GM21367 (cell line): ENCODE measurements at regions not wholly inside any gene's neighbourhood (a gene's known extent, or its start where the extent isn't known, plus 50 kb on each side); places are given as distances from the start of the nearest gene placed in this dataset.

Experiments
- ATAC-seq: cut with Tn5 transposase; IDR thresholded peaks from one replicate; pipeline ENCODE4 v1.9.1; 2021; ENCODE audit not compliant: unreplicated experiment

DNA sequence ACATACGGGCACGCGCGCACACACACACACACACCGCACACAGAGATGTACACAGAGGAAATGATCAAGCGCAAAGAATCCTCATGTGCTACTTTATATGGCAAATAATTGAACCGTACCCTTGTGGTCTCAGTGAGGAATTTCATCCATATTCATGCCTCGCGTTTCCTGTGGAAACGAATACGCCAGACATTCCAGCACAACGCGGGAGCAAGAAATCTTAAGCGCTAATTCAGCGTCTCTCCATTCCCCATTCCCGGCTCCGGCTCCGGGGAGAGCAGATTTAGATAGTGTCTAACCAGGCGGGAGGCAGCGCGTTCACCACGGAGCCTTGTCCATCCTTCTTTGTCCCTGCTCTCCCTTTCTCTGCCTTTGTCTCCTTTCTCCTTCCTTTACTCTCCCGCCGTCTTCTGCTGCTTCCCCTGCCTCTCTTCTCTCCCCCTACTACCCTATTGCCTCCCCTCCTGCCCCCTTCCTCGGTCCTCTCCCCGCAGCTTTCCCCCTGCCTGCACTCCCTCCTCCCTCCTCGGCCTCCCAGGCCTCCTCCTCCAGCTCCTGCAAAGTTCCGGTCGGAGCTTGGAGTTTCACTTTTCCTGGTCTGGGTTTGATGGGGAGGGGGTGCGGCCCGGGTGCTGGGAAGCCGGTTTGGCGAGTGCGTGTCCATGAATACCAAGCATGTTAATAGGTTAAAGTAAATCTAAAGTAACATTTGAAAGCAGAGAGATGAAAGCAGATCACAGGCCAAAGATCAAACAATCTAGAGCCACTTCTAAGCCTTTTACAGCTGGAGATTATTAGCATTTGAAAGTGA, 579.3 kb downstream of the BUD13 start:
- ATAC-seq = no peak

DNA sequence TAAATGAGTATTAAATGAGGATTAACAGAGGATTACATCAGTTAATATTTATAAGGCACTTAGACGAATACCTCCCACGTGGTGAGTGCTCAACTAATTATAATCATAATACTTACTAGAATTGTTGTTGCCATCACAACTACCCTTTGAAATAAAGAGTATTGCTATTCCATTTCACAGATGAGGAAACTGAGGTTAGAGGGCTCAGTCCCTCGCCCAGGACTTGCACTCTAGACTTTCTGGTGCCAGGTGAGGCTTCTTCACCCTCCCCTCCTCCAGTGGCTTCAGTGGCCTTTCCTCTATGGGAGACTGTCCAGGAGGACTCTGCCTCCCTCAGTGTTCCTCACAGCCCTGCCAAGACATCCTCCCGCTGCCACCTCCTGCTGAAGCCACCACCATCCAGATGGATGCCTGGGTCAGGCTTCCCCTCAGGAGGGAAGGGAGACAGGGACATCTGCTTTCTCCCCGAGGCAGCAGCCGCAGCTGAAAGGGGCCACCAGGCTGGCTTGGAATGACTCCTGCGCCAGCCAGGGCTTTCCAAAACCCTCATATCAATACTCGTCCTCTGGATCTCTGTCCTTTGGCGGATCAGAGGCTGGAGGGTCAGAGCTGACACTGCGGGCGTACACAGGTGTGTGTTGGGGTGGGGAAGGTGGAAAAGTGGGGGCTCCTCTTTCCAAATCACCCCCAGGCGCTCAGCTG, 580.1 kb downstream of the BUD13 start:
- no peak for ATAC-seq

DNA sequence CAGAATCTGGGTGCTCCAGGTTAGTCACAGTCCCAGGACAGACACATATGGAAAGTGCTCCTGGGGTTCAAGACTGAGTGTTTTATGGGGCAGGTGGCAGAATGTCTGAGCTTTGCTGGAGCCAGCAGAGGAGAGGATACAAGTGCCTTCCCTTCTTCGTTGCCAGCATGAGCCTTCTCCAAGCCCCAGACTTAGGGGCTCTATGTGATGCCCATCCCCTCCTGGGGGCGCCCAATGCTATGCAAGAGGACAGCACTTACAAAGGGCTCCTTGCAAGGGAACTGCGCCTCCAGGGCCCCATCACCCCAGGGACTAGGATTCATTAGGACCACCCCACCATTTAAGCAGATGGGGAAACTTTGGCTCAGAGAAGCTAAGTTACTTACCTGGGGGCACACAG, 581.9 kb downstream of the BUD13 start:
- no peak for ATAC-seq

DNA sequence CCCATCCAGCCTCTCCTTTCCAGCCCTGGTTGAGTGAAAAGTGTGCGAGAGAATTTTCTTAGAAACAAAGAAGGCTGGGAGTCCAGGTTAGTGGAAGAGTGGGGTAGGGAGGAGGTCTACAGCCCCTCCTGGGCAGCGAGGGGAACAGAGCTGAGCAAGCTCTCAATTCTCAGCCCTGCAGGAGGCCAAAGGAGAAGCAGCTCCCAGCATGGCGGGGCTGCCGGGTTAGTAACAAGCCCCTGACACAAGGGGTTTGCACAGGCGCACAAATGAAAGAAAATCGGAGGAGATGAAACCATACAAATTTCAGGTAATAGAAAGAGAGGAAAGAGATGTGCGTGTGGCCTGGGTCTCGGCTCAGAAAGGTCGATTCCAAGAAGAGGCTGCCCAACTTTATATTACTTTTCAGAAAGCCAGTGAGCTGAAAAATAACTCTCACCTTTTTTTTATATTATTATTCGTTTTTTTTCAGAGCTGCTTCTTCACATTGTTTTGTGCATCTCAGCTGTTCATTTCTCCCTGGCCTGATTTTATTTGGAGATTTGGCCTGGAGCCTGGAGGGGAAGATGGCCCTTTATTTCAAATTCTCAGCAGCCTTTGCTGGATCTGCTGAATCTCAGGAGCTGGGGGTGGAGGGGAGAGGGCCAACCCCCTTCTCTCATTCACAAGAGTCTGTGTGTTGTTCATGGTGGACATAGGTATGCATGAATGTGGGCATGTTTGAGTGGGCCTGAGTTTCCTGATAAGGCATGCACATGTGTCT, 583.2 kb downstream of the BUD13 start:
- no peak for ATAC-seq

DNA sequence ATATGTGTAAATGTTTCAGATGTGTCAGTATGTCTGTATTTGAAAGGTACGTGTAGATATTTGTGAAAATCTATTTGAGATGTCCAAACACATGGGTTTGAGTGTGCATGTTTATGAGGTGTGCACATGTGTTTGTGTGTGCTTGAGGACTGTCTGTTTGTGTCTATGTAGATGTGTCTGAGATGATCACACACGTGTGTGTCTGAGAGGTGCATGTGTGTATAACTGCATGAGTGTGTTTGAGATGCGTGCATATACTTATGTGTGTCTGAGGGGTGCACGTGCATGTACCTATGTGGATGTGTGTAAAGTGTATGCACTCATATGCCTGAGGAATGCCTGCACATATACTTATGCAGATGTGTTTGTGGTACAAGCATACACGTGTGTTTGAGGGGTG, 584.4 kb downstream of the BUD13 start:
- no peak for ATAC-seq

DNA sequence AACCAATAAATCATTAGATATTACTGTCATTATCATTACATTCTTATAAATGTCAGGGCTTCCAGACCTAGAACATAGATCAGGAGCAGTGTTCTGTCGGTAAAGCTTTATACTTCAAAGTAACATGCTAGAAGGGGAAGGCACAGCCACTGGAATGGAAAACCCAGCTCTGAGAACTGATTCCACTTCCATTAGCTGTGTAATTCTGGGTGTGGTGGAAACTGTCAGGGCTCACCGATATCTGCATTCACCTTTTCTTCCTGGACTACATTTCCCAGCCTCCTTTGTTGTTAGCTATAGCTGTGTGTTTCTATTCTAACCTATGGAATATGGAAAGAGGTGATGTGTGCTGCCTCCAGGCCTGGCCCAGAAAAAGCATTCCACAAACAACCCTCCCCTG, 585.8 kb downstream of the BUD13 start:
- ATAC-seq = no peak

DNA sequence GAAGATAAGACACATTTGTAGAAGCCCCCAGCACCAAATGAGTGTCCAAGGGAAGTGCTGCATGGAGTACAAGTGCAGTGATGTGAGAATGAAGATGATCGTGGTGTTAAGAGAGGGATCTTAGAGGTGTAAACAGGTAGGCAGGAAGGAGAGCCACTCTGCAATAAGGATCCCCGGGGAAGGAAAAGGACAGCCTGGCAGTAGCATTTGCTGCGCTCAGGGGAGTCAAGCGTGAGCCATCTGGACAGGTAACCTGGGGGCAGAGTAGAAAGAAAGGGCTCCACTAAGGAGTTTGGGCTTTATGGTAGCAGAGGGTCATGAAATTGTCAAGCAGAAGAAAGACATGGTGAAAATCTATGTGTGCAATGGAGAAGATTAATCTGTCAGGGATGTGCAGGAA, 587.2 kb downstream of the BUD13 start:
- ATAC-seq = no peak

DNA sequence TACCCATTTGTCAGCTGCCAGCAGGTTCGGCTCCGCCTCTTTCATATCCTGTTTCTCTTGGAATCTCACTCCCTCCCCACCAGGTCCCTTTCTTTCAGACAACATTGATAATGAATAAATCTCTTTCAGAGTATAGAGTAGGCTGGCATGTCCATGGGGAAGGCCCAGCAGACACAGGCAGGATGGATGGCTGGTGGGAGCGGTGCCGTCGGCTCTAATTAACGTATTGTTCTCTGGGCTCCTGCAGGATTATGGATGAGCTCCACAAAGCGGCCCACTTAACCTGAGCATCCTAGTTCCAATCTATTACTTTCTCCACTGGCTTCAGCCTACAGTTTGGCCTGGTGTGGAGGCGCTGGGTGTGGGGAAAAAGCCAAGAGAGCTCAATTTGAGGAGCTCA, 588.0 kb downstream of the BUD13 start:
- ATAC-seq = no peak

DNA sequence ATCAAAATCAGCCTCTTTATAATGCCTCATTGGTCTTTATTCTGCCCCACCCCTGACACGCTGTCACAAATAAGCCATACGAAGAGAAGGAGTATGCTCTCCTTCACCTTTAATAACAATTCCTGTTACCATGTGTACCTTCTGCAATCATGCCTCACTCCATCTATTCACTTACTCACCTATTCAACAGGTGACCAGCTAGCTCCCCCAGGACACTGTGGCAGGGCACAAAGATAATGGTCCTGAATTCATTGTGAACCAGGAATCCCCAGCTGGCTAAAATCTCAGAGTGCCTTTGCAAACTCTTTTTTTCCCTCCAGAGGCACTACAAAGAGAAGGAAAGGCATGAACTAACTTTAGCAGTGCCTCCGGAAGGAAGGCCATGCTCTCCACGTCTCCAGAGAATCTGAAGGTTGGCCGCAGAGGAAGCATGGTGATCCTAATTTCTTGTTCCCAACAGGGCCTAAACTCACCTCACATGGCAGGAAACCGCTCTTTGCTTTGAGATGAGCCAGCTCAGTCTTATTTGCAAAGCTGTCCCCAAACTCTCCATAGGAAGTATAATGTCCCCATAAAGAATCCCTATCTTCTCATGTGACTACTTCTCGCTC, 590.3 kb downstream of the BUD13 start:
- ATAC-seq = no peak

DNA sequence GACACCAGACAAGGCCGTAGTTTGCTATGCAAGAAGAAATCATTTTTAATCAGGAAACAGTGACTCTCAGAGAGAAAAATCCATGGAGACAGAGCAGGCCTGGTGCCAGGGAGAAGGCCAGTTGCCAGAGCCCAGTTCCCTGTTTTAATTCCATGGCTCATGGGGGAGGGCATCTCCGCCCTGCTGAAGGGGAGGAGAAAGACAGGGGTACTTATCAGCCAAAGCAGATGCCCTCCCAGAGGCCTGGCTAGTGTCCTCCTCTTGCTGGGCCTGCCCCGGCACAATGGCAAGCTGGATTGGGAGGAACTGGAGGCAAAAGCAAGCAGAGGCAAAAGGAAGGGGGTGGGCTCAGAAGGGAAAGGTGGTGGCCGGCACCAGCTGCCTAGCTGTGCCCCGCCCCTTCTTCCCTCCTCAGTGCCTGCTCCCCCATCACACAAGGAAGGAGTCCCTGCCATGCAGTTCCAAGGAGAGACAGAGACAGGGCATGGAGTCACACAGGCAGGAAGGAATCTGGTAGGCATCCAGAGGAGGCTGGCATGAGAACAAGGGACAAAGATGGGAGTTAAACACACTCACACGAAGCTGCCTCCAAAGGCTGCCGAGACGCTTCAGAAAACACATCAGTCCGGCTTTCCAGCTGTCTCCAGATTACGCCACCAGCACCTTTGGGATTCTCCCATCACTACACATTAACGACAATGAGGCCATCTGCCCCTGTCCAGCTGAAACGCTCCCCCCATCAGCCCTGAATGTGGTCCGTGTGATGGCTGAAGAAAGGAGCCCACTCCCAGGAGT, 591.8 kb downstream of the BUD13 start:
- no peak for ATAC-seq

DNA sequence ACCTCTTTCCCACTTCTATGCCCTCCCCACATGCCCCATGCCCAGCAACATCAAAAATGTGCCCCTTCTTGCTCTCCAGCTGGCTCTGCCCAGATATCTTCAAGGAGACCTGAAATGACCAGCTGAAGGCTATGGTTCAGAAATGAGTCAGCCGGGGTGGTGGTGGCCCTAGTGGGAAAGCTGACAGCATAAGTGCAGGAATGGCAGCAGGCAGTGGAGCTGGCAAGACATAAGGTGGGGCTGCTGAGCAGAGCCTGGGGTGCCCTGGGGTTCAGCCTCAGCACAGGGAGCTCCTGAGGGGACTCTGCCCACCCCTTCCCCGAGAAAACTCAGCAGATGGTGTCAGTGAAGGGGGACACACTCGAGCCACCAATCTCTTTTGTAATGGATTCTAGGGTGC, 593.4 kb downstream of the BUD13 start:
- ATAC-seq = no peak

DNA sequence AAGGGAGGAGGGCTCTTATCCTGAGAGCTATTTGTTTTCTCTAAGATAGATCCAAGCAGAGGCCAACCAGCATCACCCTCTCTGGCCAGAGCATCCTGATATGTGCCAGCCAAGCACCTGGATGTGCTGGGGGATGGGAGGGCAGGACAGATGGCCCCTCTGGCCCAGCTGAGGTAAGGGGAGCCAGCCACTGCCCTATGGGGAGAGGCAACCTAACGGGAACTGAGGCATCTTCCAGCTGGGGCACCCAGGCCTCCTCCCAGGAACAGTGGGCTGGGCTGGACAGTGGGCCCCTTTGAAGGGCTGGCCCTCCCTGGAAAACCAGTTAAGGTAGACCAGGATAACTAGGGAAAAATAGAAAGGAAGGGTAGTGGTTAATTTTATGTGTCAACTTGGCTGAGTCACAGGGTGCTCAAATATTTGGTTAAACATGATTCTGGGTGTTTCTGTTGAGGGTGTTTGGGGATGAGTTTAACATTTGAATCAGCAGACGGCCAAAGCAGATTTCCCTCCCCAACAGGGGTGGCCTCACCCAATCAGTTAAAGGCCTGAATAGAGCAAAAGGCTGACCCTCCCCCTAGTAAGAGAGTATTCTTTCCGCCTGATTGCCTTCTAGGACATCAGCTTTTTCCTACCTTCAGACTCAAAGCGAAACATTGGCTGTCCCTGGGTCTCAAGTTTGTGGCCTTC, 595.1 kb downstream of the BUD13 start:
- ATAC-seq = no peak

DNA sequence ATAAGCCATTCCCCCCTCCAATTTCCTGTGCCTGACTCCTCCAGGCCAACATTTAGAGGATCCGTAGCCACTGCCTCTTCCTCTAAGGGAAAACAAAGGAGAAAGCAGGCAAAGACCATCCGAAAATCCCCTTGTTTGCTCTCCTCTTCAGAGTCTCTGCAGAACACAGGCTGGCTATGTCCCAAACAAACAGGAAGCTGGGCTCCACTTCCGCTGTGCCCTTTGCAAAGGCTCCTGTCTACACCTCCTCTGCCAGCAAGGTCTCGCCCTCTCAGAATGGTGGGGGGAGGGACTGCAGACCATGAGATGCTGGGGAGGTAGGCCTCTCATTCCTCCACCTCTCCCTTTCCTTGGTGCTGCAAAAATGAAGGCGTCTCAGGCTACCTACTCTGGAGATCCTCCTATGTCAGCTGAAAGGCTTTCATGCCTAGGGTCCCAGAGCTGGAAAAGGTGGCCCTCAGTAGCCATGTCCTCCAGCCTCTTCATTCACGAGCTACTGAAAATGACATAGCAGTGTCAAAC, 596.2 kb downstream of the BUD13 start:
- ATAC-seq = no peak

DNA sequence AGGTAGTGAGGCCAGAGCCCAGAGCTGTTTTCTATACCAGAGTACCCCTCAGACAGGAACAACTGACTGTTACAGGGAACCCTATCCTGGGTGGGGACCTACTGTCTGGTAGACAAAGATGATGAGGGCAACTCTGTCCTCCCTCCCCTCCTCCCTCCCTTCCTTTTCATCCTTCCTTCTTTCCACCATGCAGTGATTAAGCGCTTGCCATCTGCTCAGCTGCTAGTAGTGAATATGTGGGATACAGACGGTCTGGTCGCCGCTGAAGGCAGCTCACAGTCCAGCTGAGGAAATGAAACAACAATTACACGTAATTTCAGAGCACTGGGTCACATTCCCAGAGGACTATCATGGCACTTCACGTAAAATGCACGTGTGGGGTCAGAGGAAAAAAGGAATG, 597.1 kb downstream of the BUD13 start:
- ATAC-seq = no peak

DNA sequence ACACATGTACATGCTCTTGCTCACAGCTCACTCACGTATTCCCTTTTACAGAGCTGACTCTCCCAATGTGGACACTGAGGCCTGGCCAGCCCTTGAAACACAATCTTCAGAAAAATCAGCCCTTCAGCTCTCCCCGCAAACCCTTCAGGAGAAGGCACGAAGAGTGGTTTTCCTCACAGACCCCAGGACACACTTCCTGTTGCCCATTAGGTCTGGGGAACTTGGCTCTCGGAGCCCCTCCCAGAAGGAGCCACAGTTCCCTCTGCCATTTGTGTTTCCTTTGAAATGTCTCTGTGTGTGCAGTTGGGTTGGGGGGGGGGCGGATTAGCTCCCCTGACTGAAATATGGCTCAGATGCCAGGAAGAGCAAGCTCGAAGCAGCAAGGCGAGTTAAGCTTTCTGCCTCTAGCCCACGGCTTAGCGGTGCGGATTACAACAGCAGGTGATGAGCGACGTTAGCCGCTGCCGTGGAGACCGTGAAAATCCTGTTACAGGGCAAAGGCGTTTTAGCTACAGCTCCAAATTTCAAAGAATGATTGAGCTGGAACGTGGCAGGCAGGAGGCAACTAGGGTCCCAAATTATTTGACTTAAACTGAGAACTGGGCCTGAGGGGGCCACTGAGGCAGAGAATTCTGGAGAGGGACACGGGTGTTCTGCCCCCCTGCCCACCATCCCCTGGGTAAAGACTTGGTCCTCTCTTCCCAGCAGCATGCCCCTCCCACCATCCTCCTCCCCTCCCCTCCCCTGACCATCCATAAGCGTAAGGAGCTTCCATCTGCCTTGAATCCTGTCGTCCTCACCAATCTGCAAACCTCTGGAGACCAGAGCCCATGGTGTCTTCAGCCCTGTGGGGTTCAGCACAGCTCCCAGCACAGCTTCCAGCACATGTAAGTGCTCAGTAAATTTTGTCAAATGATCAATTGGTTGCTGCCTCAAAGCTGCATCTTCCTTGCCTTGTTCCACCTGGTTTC, 598.6 kb downstream of the BUD13 start:
- no peak for ATAC-seq

DNA sequence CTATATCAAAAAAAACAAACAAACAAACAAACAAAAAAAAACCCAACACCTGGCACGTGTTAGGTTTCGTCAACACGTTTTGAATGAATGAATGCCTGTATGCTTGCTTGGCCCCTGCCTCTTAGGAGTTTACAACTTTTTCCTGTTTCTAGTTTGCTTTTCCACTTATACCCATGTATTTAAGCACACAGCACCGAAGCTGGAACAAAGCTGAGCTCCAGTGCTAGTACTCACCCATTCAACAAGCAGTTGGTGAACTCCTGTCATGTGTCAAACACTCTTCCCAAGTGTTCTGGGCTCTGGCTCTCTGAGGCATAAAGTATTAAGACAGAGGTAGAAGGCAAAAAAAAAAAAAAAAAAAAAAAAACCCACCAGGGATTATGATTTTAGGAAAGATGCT, 599.3 kb downstream of the BUD13 start:
- ATAC-seq = no peak

DNA sequence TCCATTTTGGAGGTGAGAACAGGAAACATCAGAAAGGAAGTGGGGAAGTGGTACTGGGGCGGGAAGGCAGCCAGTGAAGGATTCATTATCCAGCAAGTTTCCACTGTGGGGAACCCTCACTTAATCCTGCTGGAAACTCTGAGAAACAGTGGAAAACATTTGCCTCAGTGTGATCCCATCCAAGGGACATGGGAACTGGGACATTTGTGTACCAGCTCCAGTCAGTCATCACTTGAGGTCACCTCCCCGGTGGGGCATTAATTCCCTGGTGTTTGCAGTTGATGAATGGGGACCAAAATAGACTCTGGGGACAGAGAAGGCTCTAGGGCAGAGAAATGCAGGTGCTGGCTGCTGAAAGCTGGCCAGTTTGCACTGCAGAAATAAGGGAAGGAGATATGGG, 599.9 kb downstream of the BUD13 start:
- no peak for ATAC-seq

DNA sequence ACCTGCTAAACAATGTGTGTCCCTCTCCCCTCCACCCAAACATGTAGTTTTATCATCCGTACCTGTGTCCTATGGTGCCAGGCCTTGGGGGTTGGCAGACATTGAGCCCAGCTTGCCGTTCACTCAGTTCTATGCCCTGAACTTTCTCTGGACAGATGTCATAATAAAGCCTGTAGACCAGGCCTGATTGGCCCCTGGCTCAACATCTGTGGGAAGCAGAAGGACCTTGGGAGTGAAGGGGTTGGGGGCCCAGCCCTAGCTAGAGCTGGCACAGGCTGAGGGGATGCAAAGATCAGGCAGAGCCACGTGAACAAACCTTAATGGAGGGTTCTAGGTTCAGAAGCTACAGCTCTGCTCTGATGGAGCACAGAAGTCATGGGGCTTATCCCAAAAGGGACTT, 600.6 kb downstream of the BUD13 start:
- ATAC-seq = no peak
